ENCODE measurements at regions not wholly inside any gene's neighbourhood (a gene's known extent, or its start where the extent isn't known, plus 50 kb on each side); places are given as distances from the start of the nearest gene placed in this dataset.
A peak's percentile ranks its signal among the peaks of the same experiment; 100 is the strongest.
"Not testable (repeated sequence)": the region's sequence is repeated elsewhere in the genome, so short reads cannot be mapped to it uniquely, and the experiment has no call there.

GRCh38 chr19:23509686-23510450 is 114.6 kb upstream of the ZNF91 start:
- no CpG with 5 or more reads among the region's 3 CpGs for WGBS (ENCODE audit: insufficient coverage)
- no peak overlapping the region for H3K4me3 ChIP-seq (ENCODE audit: low read depth, low read length)
- no peak overlapping the region for H3K27ac ChIP-seq (ENCODE audit: low read depth, low read length)
- no peak for DNase-seq (ENCODE audit: low read depth in 4 of 6, low spot score in 6 of 6)
- no peaks in the 10 kb centered on the region for H3K36me3 ChIP-seq (ENCODE audit: control insufficient read depth, insufficient read depth, low read length)
- no peaks in the 10 kb centered on the region for H3K4me1 ChIP-seq (ENCODE audit: control insufficient read depth, insufficient read depth, low read length)
- H3K9me3 ChIP-seq (ENCODE audit: control insufficient read depth, insufficient read depth, low read length) = no peaks in the 10 kb centered on the region
- H3K27me3 ChIP-seq (ENCODE audit: control insufficient read depth, insufficient read depth, low read length) = no peaks in the 10 kb centered on the region

DNA sequence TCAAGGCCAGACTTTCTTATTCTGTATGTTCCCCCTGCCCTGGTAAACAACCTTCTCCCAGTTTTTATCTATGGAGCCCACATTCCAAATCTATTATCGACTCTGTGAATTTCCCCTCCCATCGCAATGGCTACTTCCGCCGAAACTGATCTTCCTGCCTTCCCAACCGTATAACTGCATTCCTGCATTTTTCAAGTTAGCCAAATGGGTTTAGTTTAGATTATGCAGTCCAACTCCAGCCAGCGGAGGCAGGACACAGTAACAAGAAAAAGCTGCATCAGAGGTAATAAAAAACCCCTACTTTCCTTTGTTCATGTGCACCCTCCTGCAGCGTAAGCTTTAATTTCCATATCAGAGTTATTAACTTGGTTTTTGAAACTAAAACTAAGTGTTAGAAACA is 112.2 kb upstream of the ZNF91 start:
- Histone ChIP-seq H3K27me3 (ENCODE audit: control insufficient read depth, insufficient read depth, low read length) (no peaks in the 10 kb centered on the region), H3K27ac (ENCODE audit: low read depth, low read length) (no peak overlapping the region), H3K9me3 (ENCODE audit: control insufficient read depth, insufficient read depth, low read length) (no peaks in the 10 kb centered on the region), H3K4me3 (ENCODE audit: low read depth, low read length) (no peak overlapping the region), H3K4me1 (ENCODE audit: control insufficient read depth, insufficient read depth, low read length) (no peaks in the 10 kb centered on the region), H3K36me3 (ENCODE audit: control insufficient read depth, insufficient read depth, low read length) (no peaks in the 10 kb centered on the region)
- no peak for DNase-seq (ENCODE audit: low read depth in 4 of 6, low spot score in 6 of 6)
- WGBS (ENCODE audit: insufficient coverage) = 100% methylated on average over 1 of the region's 7 CpGs

GRCh38 chr19:23505738-23506137 is 110.5 kb upstream of the ZNF91 start:
- no peak for DNase-seq (ENCODE audit: low read depth in 4 of 6, low spot score in 6 of 6)
- no peaks in the 10 kb centered on the region for H3K27me3 ChIP-seq (ENCODE audit: control insufficient read depth, insufficient read depth, low read length)
- no peak overlapping the region for H3K27ac ChIP-seq (ENCODE audit: low read depth, low read length)
- H3K9me3 ChIP-seq (ENCODE audit: control insufficient read depth, insufficient read depth, low read length) = no peaks in the 10 kb centered on the region
- H3K4me1 ChIP-seq (ENCODE audit: control insufficient read depth, insufficient read depth, low read length) = no peaks in the 10 kb centered on the region
- no peaks in the 10 kb centered on the region for H3K36me3 ChIP-seq (ENCODE audit: control insufficient read depth, insufficient read depth, low read length)
- H3K4me3 ChIP-seq (ENCODE audit: low read depth, low read length) = no peak overlapping the region
- WGBS (ENCODE audit: insufficient coverage) = no CpG with 5 or more reads among the region's 1 CpG

DNA sequence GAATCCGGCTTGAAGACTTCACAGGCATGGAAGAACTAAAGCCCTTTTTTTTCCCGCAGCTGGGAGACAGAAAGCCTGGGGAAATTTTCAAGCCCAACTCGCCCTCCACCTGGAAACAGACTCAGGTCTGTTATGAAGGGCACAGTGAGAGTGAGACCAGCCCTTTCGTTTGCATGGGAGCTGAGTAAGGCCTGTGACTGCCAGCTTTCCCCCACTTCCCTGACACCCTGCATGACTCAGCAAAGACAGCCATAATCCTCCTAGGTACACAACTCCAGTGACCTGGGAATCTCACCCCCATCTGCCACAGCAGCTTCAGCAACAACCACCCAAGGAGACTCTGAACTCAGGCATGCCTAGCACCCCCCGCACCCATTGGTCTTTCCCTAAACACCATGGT is 87.6 kb upstream of the ZNF91 start:
- no peak for DNase-seq (ENCODE audit: low read depth in 4 of 6, low spot score in 6 of 6)
- Histone ChIP-seq H3K9me3 (ENCODE audit: control insufficient read depth, insufficient read depth, low read length) (peaks cover 3% of the 10 kb centered on the region), H3K4me3 (ENCODE audit: low read depth, low read length) (no peak overlapping the region), H3K36me3 (ENCODE audit: control insufficient read depth, insufficient read depth, low read length) (no peaks in the 10 kb centered on the region), H3K27me3 (ENCODE audit: control insufficient read depth, insufficient read depth, low read length) (no peaks in the 10 kb centered on the region), H3K4me1 (ENCODE audit: control insufficient read depth, insufficient read depth, low read length) (no peaks in the 10 kb centered on the region), H3K27ac (ENCODE audit: low read depth, low read length) (no peak overlapping the region)
- WGBS (ENCODE audit: insufficient coverage) = 93% methylated on average over 3 of the region's 5 CpGs

DNA sequence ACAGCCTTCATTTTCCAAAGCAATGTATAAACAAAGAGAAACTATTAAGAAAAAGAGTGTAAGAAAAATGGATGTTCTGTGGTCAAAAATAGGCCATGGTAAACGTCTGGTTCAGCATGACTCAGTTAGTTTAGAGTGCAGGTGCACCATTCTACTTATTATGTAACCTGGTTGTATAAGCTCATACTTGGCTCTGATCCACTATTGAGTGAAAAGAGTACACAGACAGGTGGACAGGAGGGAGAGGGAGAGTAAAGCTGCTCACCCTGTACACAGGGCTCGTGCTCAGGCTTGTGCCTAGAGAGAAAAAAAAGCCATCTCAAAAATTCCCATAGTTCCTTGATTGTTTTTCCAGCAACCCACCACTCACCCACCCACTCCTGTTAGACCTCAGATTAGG is 85.8 kb upstream of the ZNF91 start:
- no CpG with 5 or more reads among the region's 2 CpGs for WGBS (ENCODE audit: insufficient coverage)
- Histone ChIP-seq H3K4me1 (ENCODE audit: control insufficient read depth, insufficient read depth, low read length) (no peaks in the 10 kb centered on the region), H3K36me3 (ENCODE audit: control insufficient read depth, insufficient read depth, low read length) (no peaks in the 10 kb centered on the region), H3K4me3 (ENCODE audit: low read depth, low read length) (no peak overlapping the region), H3K27ac (ENCODE audit: low read depth, low read length) (no peak overlapping the region), H3K9me3 (ENCODE audit: control insufficient read depth, insufficient read depth, low read length) (peaks cover 3% of the 10 kb centered on the region), H3K27me3 (ENCODE audit: control insufficient read depth, insufficient read depth, low read length) (no peaks in the 10 kb centered on the region)
- DNase-seq (ENCODE audit: low read depth in 4 of 6, low spot score in 6 of 6) = no peak

GRCh38 chr19:23475477-23475876 is 80.2 kb upstream of the ZNF91 start:
- no peak overlapping the region for H3K4me3 ChIP-seq (ENCODE audit: low read depth, low read length)
- no peak for DNase-seq (ENCODE audit: low read depth in 4 of 6, low spot score in 6 of 6)
- H3K4me1 ChIP-seq (ENCODE audit: control insufficient read depth, insufficient read depth, low read length) = no peaks in the 10 kb centered on the region
- H3K36me3 ChIP-seq (ENCODE audit: control insufficient read depth, insufficient read depth, low read length) = no peaks in the 10 kb centered on the region
- H3K27ac ChIP-seq (ENCODE audit: low read depth, low read length) = no peak overlapping the region
- H3K27me3 ChIP-seq (ENCODE audit: control insufficient read depth, insufficient read depth, low read length) = no peaks in the 10 kb centered on the region
- no CpG with 5 or more reads among the region's 2 CpGs for WGBS (ENCODE audit: insufficient coverage)
- H3K9me3 ChIP-seq (ENCODE audit: control insufficient read depth, insufficient read depth, low read length) = no peaks in the 10 kb centered on the region

- H3K4me3 ChIP-seq (ENCODE audit: low read depth, low read length) = no peak overlapping the region
- no peaks in the 10 kb centered on the region for H3K4me1 ChIP-seq (ENCODE audit: control insufficient read depth, insufficient read depth, low read length)
- no peaks in the 10 kb centered on the region for H3K27me3 ChIP-seq (ENCODE audit: control insufficient read depth, insufficient read depth, low read length)
- H3K27ac ChIP-seq (ENCODE audit: low read depth, low read length) = no peak overlapping the region
- DNase-seq (ENCODE audit: low read depth in 4 of 6, low spot score in 6 of 6) = no peak
- H3K36me3 ChIP-seq (ENCODE audit: control insufficient read depth, insufficient read depth, low read length) = no peaks in the 10 kb centered on the region
- H3K9me3 ChIP-seq (ENCODE audit: control insufficient read depth, insufficient read depth, low read length) = no peaks in the 10 kb centered on the region
Measured at GRCh38 chr19:23474761-23475160, 79.5 kb upstream of the ZNF91 start.

GRCh38 chr19:23474172-23474571 is 78.9 kb upstream of the ZNF91 start:
- no peak overlapping the region for H3K4me3 ChIP-seq (ENCODE audit: low read depth, low read length)

GRCh38 chr19:23470873-23471545 is 75.7 kb upstream of the ZNF91 start:
- Histone ChIP-seq H3K4me3 (ENCODE audit: low read depth, low read length) (no peak overlapping the region), H3K4me1 (ENCODE audit: control insufficient read depth, insufficient read depth, low read length) (no peaks in the 10 kb centered on the region), H3K27me3 (ENCODE audit: control insufficient read depth, insufficient read depth, low read length) (no peaks in the 10 kb centered on the region), H3K27ac (ENCODE audit: low read depth, low read length) (no peak overlapping the region), H3K36me3 (ENCODE audit: control insufficient read depth, insufficient read depth, low read length) (no peaks in the 10 kb centered on the region), H3K9me3 (ENCODE audit: control insufficient read depth, insufficient read depth, low read length) (peaks cover 2% of the 10 kb centered on the region)
- DNase-seq (ENCODE audit: low read depth in 4 of 6, low spot score in 6 of 6) = peak in 2 of 6 donors; percentile 3 to 22
- WGBS (ENCODE audit: insufficient coverage) = 7% methylated on average over 35 of the region's 48 CpGs

More at GRCh38 chr19:23474172-23474571, 78.9 kb upstream of the ZNF91 start:
- Histone ChIP-seq H3K36me3 (ENCODE audit: control insufficient read depth, insufficient read depth, low read length) (no peaks in the 10 kb centered on the region), H3K4me1 (ENCODE audit: control insufficient read depth, insufficient read depth, low read length) (no peaks in the 10 kb centered on the region), H3K27ac (ENCODE audit: low read depth, low read length) (no peak overlapping the region), H3K27me3 (ENCODE audit: control insufficient read depth, insufficient read depth, low read length) (no peaks in the 10 kb centered on the region), H3K9me3 (ENCODE audit: control insufficient read depth, insufficient read depth, low read length) (no peaks in the 10 kb centered on the region)
- no peak for DNase-seq (ENCODE audit: low read depth in 4 of 6, low spot score in 6 of 6)

- H3K27ac ChIP-seq (ENCODE audit: low read depth, low read length); DNase-seq (ENCODE audit: low read depth in 4 of 6, low spot score in 6 of 6); H3K4me1 ChIP-seq (ENCODE audit: control insufficient read depth, insufficient read depth, low read length); H3K9me3 ChIP-seq (ENCODE audit: control insufficient read depth, insufficient read depth, low read length); H3K36me3 ChIP-seq (ENCODE audit: control insufficient read depth, insufficient read depth, low read length); H3K27me3 ChIP-seq (ENCODE audit: control insufficient read depth, insufficient read depth, low read length); H3K4me3 ChIP-seq (ENCODE audit: low read depth, low read length): not testable (repeated sequence)
- 100% methylated on average over 1 of the region's 2 CpGs for WGBS (ENCODE audit: insufficient coverage)
Measured at GRCh38 chr19:23464349-23464748, 69.1 kb upstream of the ZNF91 start.

Measured in spinal cord (tissue), 9 donors.